Upper lobe of right lung (tissue), 1 donor: ENCODE measurements at regions not wholly inside any gene's neighbourhood (a gene's known extent, or its start where the extent isn't known, plus 50 kb on each side); places are given as distances from the start of the nearest gene placed in this dataset.

Experiments used
- ATAC-seq: fragments of 200-7000 bp; cut with Tn5 transposase; one replicate; pipeline ENCODE4 v1.9.1; 2020; ENCODE audit warnings: mild to moderate bottlenecking, moderate library complexity
- DNase-seq: peaks from one replicate; pipeline ENCODE4 v3.0.0-alpha.2; 2020
- H3K27ac ChIP-seq: fragments of 200-600 bp; one replicate; pipeline ENCODE4 v1.8.0; 2022
- H3K27me3 ChIP-seq: fragments of 200-600 bp; one replicate; pipeline ENCODE4 v1.8.0; 2022; ENCODE audit warnings: mild to moderate bottlenecking
- H3K36me3 ChIP-seq: fragments of 200-600 bp; one replicate; pipeline ENCODE4 v1.8.0; 2022
- H3K4me1 ChIP-seq: fragments of 200-600 bp; one replicate; pipeline ENCODE4 v1.8.0; 2022
- H3K4me3 ChIP-seq: fragments of 200-600 bp; one replicate; pipeline ENCODE4 v1.8.0; 2022; ENCODE audit warnings: mild to moderate bottlenecking
- H3K9me3 ChIP-seq: fragments of 200-600 bp; one replicate; pipeline ENCODE4 v1.8.0; 2022
- intact Hi-C: fragments of 100-400 bp; cut with DNase I; formaldehyde crosslinking; loops from one replicate; pipeline ENCODE4 v1.11.0; 2022
- TF ChIP-seq, protein P1 (sequence below): fragments of 200-600 bp; IDR thresholded peaks from one replicate; pipeline ENCODE4 v1.8.0; 2022; ENCODE audit warnings: antibody characterized with exemption
- donor health status: DM: no; HTN: yes; CAD: no; lungs with severe emphysema.

DNA sequence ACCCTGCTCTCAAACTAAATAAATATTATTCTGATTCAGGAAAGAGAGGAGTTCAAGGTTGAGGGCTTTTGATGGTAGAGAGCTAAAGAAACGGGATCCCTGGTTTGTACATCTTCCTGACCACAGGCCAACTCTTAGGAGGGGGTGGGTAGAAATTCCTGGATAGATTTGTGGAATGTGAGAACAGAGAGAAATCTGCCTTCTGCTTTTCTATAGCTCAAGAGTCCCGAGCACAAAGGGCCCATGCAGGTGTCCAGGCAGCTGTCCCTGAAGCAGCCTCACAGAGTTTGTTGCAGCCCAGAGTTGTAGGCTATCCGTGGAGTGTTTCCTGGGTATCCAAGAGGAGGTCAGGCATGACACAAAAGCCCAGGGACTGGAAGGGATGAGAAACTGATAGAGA, 198.6 kb downstream of the BCAT1 start:
- intact Hi-C loops, result no loop called here
- no peak for ATAC-seq

DNA sequence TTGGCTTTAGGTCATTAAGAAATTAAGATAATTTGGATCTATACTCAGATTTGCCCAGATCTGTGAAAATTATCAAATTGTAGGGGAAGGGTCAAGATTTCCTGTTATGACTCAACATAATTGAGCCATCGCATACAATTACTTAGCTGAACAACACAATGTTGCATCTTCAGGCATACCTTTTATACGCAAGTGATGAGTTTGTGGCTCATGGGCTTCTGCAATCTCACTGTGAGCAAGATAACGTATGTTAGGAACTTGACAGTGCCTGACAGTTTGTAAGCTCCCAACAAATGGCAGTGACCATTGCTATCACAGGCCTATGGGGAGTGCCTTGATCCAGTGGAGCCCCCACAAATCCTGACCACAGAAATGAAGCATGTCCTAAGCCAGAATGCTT, 199.7 kb downstream of the BCAT1 start:
- no peaks in the 10 kb centered on the region for H3K36me3 ChIP-seq
- TF ChIP-seq, protein P1, sequence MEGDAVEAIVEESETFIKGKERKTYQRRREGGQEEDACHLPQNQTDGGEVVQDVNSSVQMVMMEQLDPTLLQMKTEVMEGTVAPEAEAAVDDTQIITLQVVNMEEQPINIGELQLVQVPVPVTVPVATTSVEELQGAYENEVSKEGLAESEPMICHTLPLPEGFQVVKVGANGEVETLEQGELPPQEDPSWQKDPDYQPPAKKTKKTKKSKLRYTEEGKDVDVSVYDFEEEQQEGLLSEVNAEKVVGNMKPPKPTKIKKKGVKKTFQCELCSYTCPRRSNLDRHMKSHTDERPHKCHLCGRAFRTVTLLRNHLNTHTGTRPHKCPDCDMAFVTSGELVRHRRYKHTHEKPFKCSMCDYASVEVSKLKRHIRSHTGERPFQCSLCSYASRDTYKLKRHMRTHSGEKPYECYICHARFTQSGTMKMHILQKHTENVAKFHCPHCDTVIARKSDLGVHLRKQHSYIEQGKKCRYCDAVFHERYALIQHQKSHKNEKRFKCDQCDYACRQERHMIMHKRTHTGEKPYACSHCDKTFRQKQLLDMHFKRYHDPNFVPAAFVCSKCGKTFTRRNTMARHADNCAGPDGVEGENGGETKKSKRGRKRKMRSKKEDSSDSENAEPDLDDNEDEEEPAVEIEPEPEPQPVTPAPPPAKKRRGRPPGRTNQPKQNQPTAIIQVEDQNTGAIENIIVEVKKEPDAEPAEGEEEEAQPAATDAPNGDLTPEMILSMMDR, result no peak
- H3K27me3 ChIP-seq, result no peaks in the 10 kb centered on the region
- H3K27ac ChIP-seq, result no peak overlapping the region
- intact Hi-C loops, result no loop called here
- H3K9me3 ChIP-seq, result no peaks in the 10 kb centered on the region
- H3K4me1 ChIP-seq, result no peaks in the 10 kb centered on the region
- ATAC-seq (no peak), DNase-seq (no peak)
- no peak overlapping the region for H3K4me3 ChIP-seq

More for the DNA sequence above, 198.6 kb downstream of the BCAT1 start:
- no peaks in the 10 kb centered on the region for H3K4me1 ChIP-seq
- TF ChIP-seq, protein P1, result no peak
- no peak for DNase-seq
- H3K9me3 ChIP-seq, result no peaks in the 10 kb centered on the region
- H3K27ac ChIP-seq, result no peak overlapping the region
- no peaks in the 10 kb centered on the region for H3K36me3 ChIP-seq
- no peak overlapping the region for H3K4me3 ChIP-seq
- no peaks in the 10 kb centered on the region for H3K27me3 ChIP-seq

GRCh38 chr12:24748326-24748725, 200.6 kb downstream of the BCAT1 start:
- Histone ChIP-seq H3K4me1 (no peaks in the 10 kb centered on the region), H3K4me3 (no peak overlapping the region), H3K27me3 (no peaks in the 10 kb centered on the region), H3K9me3 (no peaks in the 10 kb centered on the region), H3K36me3 (no peaks in the 10 kb centered on the region), H3K27ac (no peak overlapping the region)
- ATAC-seq (no peak), DNase-seq (no peak)
- TF ChIP-seq, protein P1, result no peak
- intact Hi-C loops, result no loop called here

- DNase-seq, result no peak
- no peak for ATAC-seq
- intact Hi-C loops, result no loop called here
- no peak overlapping the region for H3K27ac ChIP-seq
- no peaks in the 10 kb centered on the region for H3K9me3 ChIP-seq
- TF ChIP-seq, protein P1, result no peak
- no peaks in the 10 kb centered on the region for H3K36me3 ChIP-seq
- no peak overlapping the region for H3K4me3 ChIP-seq
- no peaks in the 10 kb centered on the region for H3K4me1 ChIP-seq
- no peaks in the 10 kb centered on the region for H3K27me3 ChIP-seq
These were observed 202.0 kb downstream of the BCAT1 start for GRCh38 chr12:24746864-24747263.

DNA sequence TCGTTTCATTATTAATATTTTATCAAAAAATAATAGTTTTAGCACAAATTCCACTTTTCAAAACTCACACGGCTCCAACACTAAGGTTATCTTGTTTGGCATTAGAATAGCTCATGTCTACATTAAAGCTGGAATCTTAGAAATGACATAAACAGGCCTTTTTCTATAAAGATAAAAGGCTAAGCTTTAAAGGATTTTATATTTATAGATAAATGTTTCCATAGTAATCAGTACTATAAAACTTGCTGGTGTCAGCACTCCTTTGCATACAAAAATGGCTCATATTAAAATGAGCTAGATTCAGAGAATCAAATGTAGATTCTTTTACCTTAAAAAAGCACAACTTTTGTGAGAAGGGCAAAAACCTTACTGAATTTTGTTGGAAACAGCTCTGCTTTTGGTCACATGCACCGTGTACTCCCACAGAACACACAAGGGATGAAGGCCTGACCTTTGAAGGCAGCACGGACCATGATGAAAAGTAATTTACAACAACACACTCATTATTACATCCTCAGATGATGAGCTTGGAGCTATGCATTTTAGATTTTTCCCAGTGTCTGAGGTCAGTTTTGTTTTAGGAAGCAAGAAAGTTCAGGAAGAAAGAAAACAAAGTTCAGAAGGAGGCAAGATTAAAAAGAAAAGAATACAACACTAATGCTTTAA, 202.8 kb downstream of the BCAT1 start:
- ATAC-seq (no peak), DNase-seq (no peak)
- intact Hi-C loops, result no loop called here
- H3K4me1 ChIP-seq, result no peaks in the 10 kb centered on the region
- H3K4me3 ChIP-seq, result no peak overlapping the region
- no peaks in the 10 kb centered on the region for H3K36me3 ChIP-seq
- no peaks in the 10 kb centered on the region for H3K9me3 ChIP-seq
- TF ChIP-seq, protein P1, result no peak
- H3K27ac ChIP-seq, result no peak overlapping the region
- H3K27me3 ChIP-seq, result no peaks in the 10 kb centered on the region
